ENCODE measurements at regions not wholly inside any gene's neighbourhood (a gene's known extent, or its start where the extent isn't known, plus 50 kb on each side); places are given as distances from the start of the nearest gene placed in this dataset.

DNA sequence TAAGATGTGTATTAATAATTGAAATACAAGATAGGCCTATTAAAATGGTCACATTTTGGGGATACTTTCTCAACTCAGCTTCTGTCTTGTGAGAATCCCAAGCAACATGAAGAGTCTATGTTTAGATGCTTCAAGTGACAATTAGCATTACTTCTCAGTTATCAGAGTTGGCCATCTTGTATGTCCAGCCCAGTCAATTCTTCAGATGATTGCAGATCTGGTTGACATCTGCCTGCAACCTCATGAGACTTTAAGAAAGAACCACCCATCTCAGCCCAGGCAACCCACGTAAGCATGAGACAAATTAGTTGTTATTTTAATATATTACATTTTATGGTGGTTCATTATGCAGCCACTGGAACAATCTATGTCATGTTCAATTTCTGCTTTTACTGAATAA, 256.5 kb downstream of the TENT5A start:
- POLR2A ChIA-PET, result no interaction called here
- H3K27ac ChIP-seq (ENCODE audit: low read length), result no peak overlapping the region
- H3K4me1 ChIP-seq (ENCODE audit: control insufficient read depth, insufficient read depth, low read length), result no peaks in the 10 kb centered on the region
- no peak overlapping the region for H3K4me3 ChIP-seq (ENCODE audit: low read depth in 2 of 2, low read length in 2 of 2)
- in situ Hi-C loops (cut with HindIII; ENCODE audit: low pct_unique_long_range_greater_than_20kb, low sequenced_read_pairs) (no loop called here), intact Hi-C loops (cut with micrococcal nuclease; ENCODE audit: unreplicated experiment) (no loop called here)
- DNase-seq (ENCODE audit: low read depth, low spot score) (no peak), ATAC-seq (no peak)
- TF ChIP-seq POLR2AphosphoS5 (IDR thresholded peaks at IDR 0.05; ENCODE audit: low read depth, low read length) (no peak), REST (IDR thresholded peaks at IDR 0.05; ENCODE audit: insufficient read depth in 1 of 2, low read depth in 2 of 2, low read length in 1 of 2) (no peak), CTCF (IDR thresholded peaks at IDR 0.05) (no peak), TCF7L2 (IDR thresholded peaks at IDR 0.05; ENCODE audit: low read depth, low read length) (no peak), SIN3A (IDR thresholded peaks at IDR 0.05; ENCODE audit: borderline replicate concordance, insufficient read depth, low read depth, low read length) (no peak)
- H3K9me3 ChIP-seq (ENCODE audit: control insufficient read depth, insufficient read depth, low read depth, low read length), result no peaks in the 10 kb centered on the region
- BruUV-seq (replicated peaks), result no TSS peak
- H3K36me3 ChIP-seq (ENCODE audit: control insufficient read depth, insufficient read depth, low read length), result no peaks in the 10 kb centered on the region
- CTCF ChIA-PET, result no interaction called here
- no peaks in the 10 kb centered on the region for H3K27me3 ChIP-seq (ENCODE audit: control insufficient read depth, insufficient read depth, low read length)

- Histone ChIP-seq H3K27me3 (ENCODE audit: control insufficient read depth, insufficient read depth, low read length) (no peaks in the 10 kb centered on the region), H3K36me3 (ENCODE audit: control insufficient read depth, insufficient read depth, low read length) (no peaks in the 10 kb centered on the region), H3K9me3 (ENCODE audit: control insufficient read depth, insufficient read depth, low read depth, low read length) (no peaks in the 10 kb centered on the region), H3K4me1 (ENCODE audit: control insufficient read depth, insufficient read depth, low read length) (no peaks in the 10 kb centered on the region), H3K27ac (ENCODE audit: low read length) (no peak overlapping the region), H3K4me3 (ENCODE audit: low read depth in 2 of 2, low read length in 2 of 2) (no peak overlapping the region)
- ChIA-PET POLR2A (no interaction called here), CTCF (no interaction called here)
- BruUV-seq (replicated peaks), result no TSS peak
- TF ChIP-seq TCF7L2 (IDR thresholded peaks at IDR 0.05; ENCODE audit: low read depth, low read length) (no peak), SIN3A (IDR thresholded peaks at IDR 0.05; ENCODE audit: borderline replicate concordance, insufficient read depth, low read depth, low read length) (no peak), REST (IDR thresholded peaks at IDR 0.05; ENCODE audit: insufficient read depth in 1 of 2, low read depth in 2 of 2, low read length in 1 of 2) (no peak), CTCF (IDR thresholded peaks at IDR 0.05) (no peak), POLR2AphosphoS5 (IDR thresholded peaks at IDR 0.05; ENCODE audit: low read depth, low read length) (no peak)
- intact Hi-C loops (cut with micrococcal nuclease; ENCODE audit: unreplicated experiment) (no loop called here), in situ Hi-C loops (cut with HindIII; ENCODE audit: low pct_unique_long_range_greater_than_20kb, low sequenced_read_pairs) (no loop called here)
- no peak for DNase-seq (ENCODE audit: low read depth, low spot score)
- no peak for ATAC-seq
Measured at GRCh38 chr6:81491454-81492101, 260.9 kb downstream of the TENT5A start.
